Left ventricle myocardium superior (tissue), 1 donor: ENCODE measurements at regions not wholly inside any gene's neighbourhood (a gene's known extent, or its start where the extent isn't known, plus 50 kb on each side); places are given as distances from the start of the nearest gene placed in this dataset.

Experiments used
- ATAC-seq: fragments of 200-7000 bp; cut with Tn5 transposase; one replicate; pipeline ENCODE4 v1.9.1; 2020; ENCODE audit warnings: mild to moderate bottlenecking, moderate library complexity
- DNase-seq: peaks from one replicate; pipeline ENCODE4 v3.0.0-alpha.2; 2020
- intact Hi-C: fragments of 100-400 bp; cut with micrococcal nuclease; formaldehyde crosslinking; loops from one replicate; pipeline ENCODE4 v1.11.0; 2022
- donor health status: DM: no; HTN: yes; CAD: no; lungs with severe emphysema.

GRCh38 chr6:19515939-19516338, 321.2 kb upstream of the ID4 start:
- DNase-seq (no peak), ATAC-seq (no peak)
- intact Hi-C loops = no loop called here

- no peak for DNase-seq
- intact Hi-C loops = no loop called here
- no peak for ATAC-seq
Observed at GRCh38 chr6:19519941-19520340, 317.2 kb upstream of the ID4 start.

- DNase-seq (no peak), ATAC-seq (no peak)
- intact Hi-C loops = no loop called here
Observed at GRCh38 chr6:19524366-19525186, 312.6 kb upstream of the ID4 start.

- no peak for ATAC-seq
- intact Hi-C loops = no loop called here
- no peak for DNase-seq
Observed at GRCh38 chr6:19525673-19526072, 311.5 kb upstream of the ID4 start.

- ATAC-seq (no peak), DNase-seq (no peak)
- intact Hi-C loops = no loop called here
Observed at GRCh38 chr6:19530188-19530587, 307.0 kb upstream of the ID4 start.

- no peak for DNase-seq
- intact Hi-C loops = no loop called here
- ATAC-seq = no peak
Observed at GRCh38 chr6:19535351-19535750, 301.8 kb upstream of the ID4 start.

- intact Hi-C loops = no loop called here
- no peak for ATAC-seq
- DNase-seq = no peak
Observed at GRCh38 chr6:19536838-19537237, 300.3 kb upstream of the ID4 start.

GRCh38 chr6:19538096-19538495, 299.1 kb upstream of the ID4 start:
- DNase-seq (no peak), ATAC-seq (no peak)
- intact Hi-C loops = no loop called here

- ATAC-seq (no peak), DNase-seq (no peak)
- intact Hi-C loops = no loop called here
Observed at GRCh38 chr6:19547507-19547906, 289.7 kb upstream of the ID4 start.

GRCh38 chr6:19549109-19549508, 288.1 kb upstream of the ID4 start:
- DNase-seq (no peak), ATAC-seq (no peak)
- intact Hi-C loops = no loop called here

GRCh38 chr6:19550380-19550779, 286.8 kb upstream of the ID4 start:
- ATAC-seq (no peak), DNase-seq (no peak)
- intact Hi-C loops = no loop called here

- no peak for ATAC-seq
- intact Hi-C loops = no loop called here
- no peak for DNase-seq
Observed at GRCh38 chr6:19551611-19552010, 285.6 kb upstream of the ID4 start.

- intact Hi-C loops = no loop called here
- DNase-seq (no peak), ATAC-seq (no peak)
Observed at GRCh38 chr6:19552076-19552475, 285.1 kb upstream of the ID4 start.

GRCh38 chr6:19552588-19552987, 284.6 kb upstream of the ID4 start:
- no peak for DNase-seq
- ATAC-seq = no peak
- intact Hi-C loops = no loop called here

GRCh38 chr6:19554356-19555225, 282.6 kb upstream of the ID4 start:
- no peak for DNase-seq
- ATAC-seq = no peak
- intact Hi-C loops = no loop called here

GRCh38 chr6:19557191-19557590, 280.0 kb upstream of the ID4 start:
- ATAC-seq = no peak
- DNase-seq = no peak
- intact Hi-C loops = no loop called here

GRCh38 chr6:19558201-19558600, 279.0 kb upstream of the ID4 start:
- ATAC-seq (no peak), DNase-seq (no peak)
- intact Hi-C loops = no loop called here

- no peak for ATAC-seq
- no peak for DNase-seq
- intact Hi-C loops = no loop called here
Observed at GRCh38 chr6:19558934-19559333, 278.2 kb upstream of the ID4 start.

- intact Hi-C loops = no loop called here
- DNase-seq (no peak), ATAC-seq (no peak)
Observed at GRCh38 chr6:19562468-19562867, 274.7 kb upstream of the ID4 start.

- ATAC-seq (no peak), DNase-seq (no peak)
- intact Hi-C loops = no loop called here
Observed at GRCh38 chr6:19569563-19569962, 267.6 kb upstream of the ID4 start.

GRCh38 chr6:19571176-19571575, 266.0 kb upstream of the ID4 start:
- ATAC-seq (no peak), DNase-seq (no peak)
- intact Hi-C loops = no loop called here
